Testis (tissue), 2 donors: ENCODE measurements at regions not wholly inside any gene's neighbourhood (a gene's known extent, or its start where the extent isn't known, plus 50 kb on each side); places are given as distances from the start of the nearest gene placed in this dataset.

ENCODE experiments used
- POLR2A ChIP-seq: fragments of 450-650 bp; IDR thresholded peaks from one replicate; pipeline ENCODE4 v1.6.1; 2017; ENCODE audit warnings: antibody characterized with exemption, mild to moderate bottlenecking, moderate library complexity
- TF ChIP-seq, protein P1 (sequence below), 3 experiments: fragments of 450-650 bp in 2 of 3; fragments of 200-600 bp in 1 of 3; sonication (generic) in 1 of 3; IDR thresholded peaks; one replicate each; pipeline ENCODE4 v1.5.1; 2016 to 2019; ENCODE audit warnings: antibody characterized with exemption in 3 of 3, mild to moderate bottlenecking in 2 of 3, moderate library complexity in 1 of 3

DNA sequence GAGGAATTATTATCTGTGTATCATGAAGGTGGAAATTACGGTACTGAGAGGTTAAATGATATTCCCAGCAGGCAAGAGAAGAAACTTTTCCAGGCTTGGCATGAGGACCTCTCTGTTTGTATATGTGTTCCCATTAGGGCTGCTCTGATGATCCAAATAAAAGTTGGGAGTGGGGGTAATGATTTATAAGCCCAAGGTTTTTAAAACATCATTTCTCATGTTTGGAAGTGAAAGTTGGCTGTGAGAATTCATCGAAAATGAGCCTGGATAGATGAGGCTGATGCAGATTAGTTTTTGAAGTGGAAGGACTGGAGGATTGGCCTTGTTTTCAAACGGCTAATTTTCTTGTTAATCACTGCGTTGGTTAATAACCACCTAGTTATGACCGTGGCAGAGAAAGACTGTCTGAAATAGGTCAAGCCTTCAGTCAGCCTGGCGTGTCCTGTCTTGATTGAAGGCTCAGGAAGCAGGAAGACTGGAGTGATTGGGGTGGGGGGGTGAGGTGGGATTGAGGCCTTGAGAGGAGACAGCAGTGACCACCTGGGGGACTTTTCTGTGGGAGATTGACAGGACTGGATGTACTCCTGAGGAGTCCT is 391.0 kb upstream of the WWC1 start:
- no peak for TF ChIP-seq POLR2A
- TF ChIP-seq, protein P1, sequence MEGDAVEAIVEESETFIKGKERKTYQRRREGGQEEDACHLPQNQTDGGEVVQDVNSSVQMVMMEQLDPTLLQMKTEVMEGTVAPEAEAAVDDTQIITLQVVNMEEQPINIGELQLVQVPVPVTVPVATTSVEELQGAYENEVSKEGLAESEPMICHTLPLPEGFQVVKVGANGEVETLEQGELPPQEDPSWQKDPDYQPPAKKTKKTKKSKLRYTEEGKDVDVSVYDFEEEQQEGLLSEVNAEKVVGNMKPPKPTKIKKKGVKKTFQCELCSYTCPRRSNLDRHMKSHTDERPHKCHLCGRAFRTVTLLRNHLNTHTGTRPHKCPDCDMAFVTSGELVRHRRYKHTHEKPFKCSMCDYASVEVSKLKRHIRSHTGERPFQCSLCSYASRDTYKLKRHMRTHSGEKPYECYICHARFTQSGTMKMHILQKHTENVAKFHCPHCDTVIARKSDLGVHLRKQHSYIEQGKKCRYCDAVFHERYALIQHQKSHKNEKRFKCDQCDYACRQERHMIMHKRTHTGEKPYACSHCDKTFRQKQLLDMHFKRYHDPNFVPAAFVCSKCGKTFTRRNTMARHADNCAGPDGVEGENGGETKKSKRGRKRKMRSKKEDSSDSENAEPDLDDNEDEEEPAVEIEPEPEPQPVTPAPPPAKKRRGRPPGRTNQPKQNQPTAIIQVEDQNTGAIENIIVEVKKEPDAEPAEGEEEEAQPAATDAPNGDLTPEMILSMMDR (IDR thresholded peaks at IDR 0.05), result no peak
